ENCODE measurements at regions not wholly inside any gene's neighbourhood (a gene's known extent, or its start where the extent isn't known, plus 50 kb on each side); places are given as distances from the start of the nearest gene placed in this dataset.

DNA sequence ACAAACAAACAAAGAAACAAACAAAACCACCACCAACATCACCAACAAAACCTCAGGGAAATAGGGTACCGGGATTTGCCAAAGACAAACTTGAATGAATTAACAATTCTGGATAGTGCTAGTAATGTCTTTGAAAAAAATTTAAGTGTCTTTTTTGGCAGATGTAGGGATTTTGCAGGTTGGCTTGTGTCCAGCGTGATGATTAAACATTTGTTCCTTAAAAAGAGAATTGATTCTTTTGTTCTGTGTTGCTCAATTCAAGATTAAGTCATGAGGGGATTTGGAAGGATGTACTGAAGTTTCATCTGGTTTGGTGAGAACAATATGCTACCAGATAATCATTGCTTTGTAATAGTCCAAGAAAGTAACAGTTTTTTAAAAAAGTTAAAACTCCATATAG lies 125.1 kb upstream of the HS3ST5 start:
- TF ChIP-seq, protein P1, sequence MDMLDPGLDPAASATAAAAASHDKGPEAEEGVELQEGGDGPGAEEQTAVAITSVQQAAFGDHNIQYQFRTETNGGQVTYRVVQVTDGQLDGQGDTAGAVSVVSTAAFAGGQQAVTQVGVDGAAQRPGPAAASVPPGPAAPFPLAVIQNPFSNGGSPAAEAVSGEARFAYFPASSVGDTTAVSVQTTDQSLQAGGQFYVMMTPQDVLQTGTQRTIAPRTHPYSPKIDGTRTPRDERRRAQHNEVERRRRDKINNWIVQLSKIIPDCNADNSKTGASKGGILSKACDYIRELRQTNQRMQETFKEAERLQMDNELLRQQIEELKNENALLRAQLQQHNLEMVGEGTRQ (IDR thresholded peaks at IDR 0.05; ENCODE audit: borderline replicate concordance, low read depth, low read length) = no peak
- no peak for TF ChIP-seq RCOR1 (conservative IDR thresholded peaks at IDR 0.05; ENCODE audit: low read depth, low read length)
